H9 (cell line): ENCODE measurements at regions not wholly inside any gene's neighbourhood (a gene's known extent, or its start where the extent isn't known, plus 50 kb on each side); places are given as distances from the start of the nearest gene placed in this dataset.

Source experiments
- DNase-seq: peaks from one replicate; pipeline ENCODE4 v3.0.0-alpha.2; 2017
- H2AFZ ChIP-seq: one replicate; pipeline ENCODE4 v1.6.1; 2013; ENCODE audit warnings: mild to moderate bottlenecking, low read length, control low read depth, moderate library complexity
- H2AK5ac ChIP-seq: 2 replicates; pipeline ENCODE4 v1.6.1; 2013; ENCODE audit warnings: low read length, control low read depth, mixed read lengths; ENCODE audit not compliant: insufficient read length
- H2BK120ac ChIP-seq: one replicate; pipeline ENCODE4 v1.6.1; 2013; ENCODE audit warnings: low read depth, mild to moderate bottlenecking, low read length, control low read depth, inconsistent platforms; ENCODE audit not compliant: poor library complexity, severe bottlenecking
- H2BK12ac ChIP-seq: 2 replicates; pipeline ENCODE4 v1.6.1; 2013; ENCODE audit warnings: low read length, control low read depth, mixed read lengths, low read depth; ENCODE audit not compliant: insufficient read length
- H2BK15ac ChIP-seq: 2 replicates; pipeline ENCODE4 v1.6.1; 2013; ENCODE audit warnings: low read depth, low read length, control low read depth
- H2BK20ac ChIP-seq: one replicate; pipeline ENCODE4 v1.6.1; 2013; ENCODE audit warnings: low read depth, mild to moderate bottlenecking, low read length, control low read depth, inconsistent platforms; ENCODE audit not compliant: poor library complexity, severe bottlenecking
- H2BK5ac ChIP-seq: 2 replicates; pipeline ENCODE4 v1.6.1; 2013; ENCODE audit warnings: low read length, control low read depth, mixed read lengths; ENCODE audit not compliant: insufficient read length
- H3K14ac ChIP-seq: 2 replicates; pipeline ENCODE4 v1.6.1; 2013; ENCODE audit warnings: low read length, control low read depth; ENCODE audit not compliant: insufficient read depth
- H3K18ac ChIP-seq: 2 replicates; pipeline ENCODE4 v1.6.1; 2013; ENCODE audit warnings: low read depth, mild to moderate bottlenecking, mixed read lengths, low read length, control low read depth; ENCODE audit not compliant: insufficient read length
- H3K23ac ChIP-seq: 2 replicates; pipeline ENCODE4 v1.6.1; 2013; ENCODE audit warnings: low read length, control low read depth, mixed read lengths, low read depth; ENCODE audit not compliant: insufficient read length
- H3K23me2 ChIP-seq: 2 replicates; pipeline ENCODE4 v1.6.1; 2013; ENCODE audit warnings: low read depth, mild to moderate bottlenecking, mixed read lengths, low read length, control low read depth; ENCODE audit not compliant: insufficient read length, poor library complexity, severe bottlenecking
- H3K27ac ChIP-seq: 2 replicates; pipeline ENCODE4 v1.5.1; 2013; ENCODE audit warnings: low read length, control low read depth, mixed read lengths, low read depth; ENCODE audit not compliant: insufficient read length
- H3K27me3 ChIP-seq: 2 replicates; pipeline ENCODE4 v1.6.1; 2013; ENCODE audit warnings: low read length, control low read depth, inconsistent platforms; ENCODE audit not compliant: insufficient read depth
- H3K4ac ChIP-seq: 2 replicates; pipeline ENCODE4 v1.6.1; 2013; ENCODE audit warnings: low read depth, mild to moderate bottlenecking, control low read depth, inconsistent platforms, low read length, moderate library complexity
- H3K4me1 ChIP-seq: 2 replicates; pipeline ENCODE4 v1.6.1; 2013; ENCODE audit warnings: low read length, control low read depth, inconsistent platforms; ENCODE audit not compliant: insufficient read depth
- H3K4me2 ChIP-seq: 2 replicates; pipeline ENCODE4 v1.6.1; 2013; ENCODE audit warnings: low read length, control low read depth, mixed read lengths; ENCODE audit not compliant: insufficient read length, insufficient read depth
- H3K56ac ChIP-seq: 2 replicates; pipeline ENCODE4 v1.6.1; 2013; ENCODE audit warnings: low read depth, mild to moderate bottlenecking, mixed read lengths, low read length, control low read depth; ENCODE audit not compliant: insufficient read length
- H3K79me1 ChIP-seq: 2 replicates; pipeline ENCODE4 v1.6.1; 2013; ENCODE audit warnings: low read depth, mild to moderate bottlenecking, moderate library complexity, low read length, control low read depth, inconsistent platforms; ENCODE audit not compliant: insufficient read depth, poor library complexity, severe bottlenecking
- H3K79me2 ChIP-seq: 2 replicates; pipeline ENCODE4 v1.6.1; 2013; ENCODE audit warnings: low read length, control low read depth, inconsistent platforms; ENCODE audit not compliant: insufficient read depth
- H3K9ac ChIP-seq: 2 replicates; pipeline ENCODE4 v1.6.1; 2013; ENCODE audit warnings: low read length, control low read depth, mixed read lengths; ENCODE audit not compliant: insufficient read length; ENCODE audit errors: extremely low read depth
- H3K9me3 ChIP-seq: one replicate; pipeline ENCODE4 v1.6.1; 2013; ENCODE audit warnings: low read depth, low read length, inconsistent platforms; ENCODE audit not compliant: control insufficient read depth
- H3T11ph ChIP-seq: one replicate; pipeline ENCODE4 v1.6.1; 2013; ENCODE audit warnings: mild to moderate bottlenecking, low read length, control low read depth, inconsistent platforms
- H4K20me1 ChIP-seq: one replicate; pipeline ENCODE4 v1.6.1; 2013; ENCODE audit not compliant: control insufficient read depth, insufficient read length, insufficient read depth
- H4K5ac ChIP-seq: 2 replicates; pipeline ENCODE4 v1.6.1; 2013; ENCODE audit warnings: low read depth, mild to moderate bottlenecking, mixed read lengths, low read length, control low read depth; ENCODE audit not compliant: insufficient read length
- H4K8ac ChIP-seq: replicated peaks from 2 replicates; pipeline ENCODE4 v1.6.1; 2013; ENCODE audit warnings: low read length, control low read depth, mixed read lengths, low read depth; ENCODE audit not compliant: insufficient read length
- H4K91ac ChIP-seq: 2 replicates; pipeline ENCODE4 v1.6.1; 2013; ENCODE audit warnings: low read depth, mild to moderate bottlenecking, moderate library complexity, mixed read lengths, low read length, control low read depth; ENCODE audit not compliant: insufficient read length
- H3K27ac Mint-ChIP-seq, 3 experiments: 2 replicates in 2 of 3; 3 replicates in 1 of 3; pipeline ENCODE4 v1.8.0; 2020 to 2021; ENCODE audit warnings: mixed read lengths in 3 of 3, mild to moderate bottlenecking in 1 of 3, moderate library complexity in 1 of 3
- H3K27me3 Mint-ChIP-seq: 2 replicates; pipeline ENCODE4 v1.8.0; 2021; ENCODE audit warnings: low read depth, mild to moderate bottlenecking, moderate library complexity, mixed read lengths
- H3K36me3 Mint-ChIP-seq, 3 experiments: 2 replicates in 2 of 3; 3 replicates in 1 of 3; pipeline ENCODE4 v1.8.0; 2020 to 2021; ENCODE audit warnings: low read depth in 3 of 3, mixed read lengths in 3 of 3; ENCODE audit not compliant: insufficient read depth in 1 of 3
- H3K4me1 Mint-ChIP-seq, 2 experiments: 2 replicates each; pipeline ENCODE4 v1.8.0; 2020; ENCODE audit warnings: mixed read lengths in 2 of 2
- H3K4me3 Mint-ChIP-seq, 2 experiments: 2 replicates in 1 of 2; 3 replicates in 1 of 2; pipeline ENCODE4 v1.8.0; 2020 to 2021; ENCODE audit warnings: mild to moderate bottlenecking in 2 of 2, mixed read lengths in 2 of 2, moderate library complexity in 1 of 2
- H3K9me3 Mint-ChIP-seq, 2 experiments: 2 replicates in 1 of 2; 3 replicates in 1 of 2; pipeline ENCODE4 v1.8.0; 2020; ENCODE audit warnings: mild to moderate bottlenecking in 2 of 2, mixed read lengths in 2 of 2, moderate library complexity in 1 of 2
- CTCF ChIP-seq: fragments of 200-600 bp; sonication (generic); conservative IDR thresholded peaks from 3 replicates; pipeline ENCODE4 v1.8.0; 2021; ENCODE audit warnings: antibody characterized with exemption, mild to moderate bottlenecking
- WGBS: extraction: QIAGEN DNeasy Blood & Tissue Kit; methylation state at CpG from one replicate; pipeline ENCODE4 v1.1.7; 2013; ENCODE audit warnings: missing lambda C conversion rate, low lambda C conversion rate, mixed read lengths; ENCODE audit not compliant: insufficient read length; ENCODE audit errors: extremely low coverage; 5-methylcytosine and 5-hydroxymethylcytosine counted together

- no peaks in the 10 kb centered on the region for H3K4me1 ChIP-seq
- no peaks in the 10 kb centered on the region for H3K27me3 ChIP-seq
- H3T11ph ChIP-seq: no peak overlapping the region
- Mint-ChIP-seq H3K27me3 (peaks cover 2% of the 10 kb centered on the region; the same call in 1 of the 2 replicates), H3K4me3 (no peak overlapping the region), H3K36me3 (no peaks in the 10 kb centered on the region; a peak in 1 of 7 replicates), H3K9me3 (no peaks in the 10 kb centered on the region), H3K4me1 (peaks cover 4 to 28% of the 10 kb centered on the region in 2 experiments), H3K27ac (no peak overlapping the region)
- H2BK120ac ChIP-seq: no peak overlapping the region
- H3K14ac ChIP-seq: no peak overlapping the region
- H4K8ac ChIP-seq: no peak overlapping the region
- H3K9me3 ChIP-seq: no peaks in the 10 kb centered on the region
- WGBS: no CpG with 5 or more reads among the region's 6 CpGs
- no peak overlapping the region for H3K4me2 ChIP-seq
- no peak overlapping the region for H3K9ac ChIP-seq
- no peaks in the 10 kb centered on the region for H3K23me2 ChIP-seq
- H2BK12ac ChIP-seq: no peak overlapping the region
- no peak overlapping the region for H2BK5ac ChIP-seq
- peak; percentile 89 for DNase-seq
- no peak overlapping the region for H3K18ac ChIP-seq
- no peak overlapping the region for H3K23ac ChIP-seq
- no peaks in the 10 kb centered on the region for H4K20me1 ChIP-seq
- H3K79me2 ChIP-seq: no peaks in the 10 kb centered on the region
- H2BK15ac ChIP-seq: no peak overlapping the region
- TF ChIP-seq CTCF: no peak
- H3K79me1 ChIP-seq: no peaks in the 10 kb centered on the region
- H3K56ac ChIP-seq: no peak overlapping the region
- H2AFZ ChIP-seq: no peak overlapping the region
- no peak overlapping the region for H4K5ac ChIP-seq
- H2BK20ac ChIP-seq: no peak overlapping the region
- no peak overlapping the region for H3K27ac ChIP-seq
- no peak overlapping the region for H2AK5ac ChIP-seq
- H3K4ac ChIP-seq: no peak overlapping the region
- H4K91ac ChIP-seq: no peak overlapping the region
These were observed 269.9 kb upstream of the SFSWAP start for GRCh38 chr12:131441060-131441396.
